Subcutaneous abdominal adipose tissue (tissue), 5 donors: ENCODE measurements at regions not wholly inside any gene's neighbourhood (a gene's known extent, or its start where the extent isn't known, plus 50 kb on each side); places are given as distances from the start of the nearest gene placed in this dataset.

ENCODE experiments used
- H3K27ac ChIP-seq: one replicate; pipeline ENCODE4 v1.7.0; 2013; ENCODE audit warnings: low read depth, mild to moderate bottlenecking, inconsistent platforms, low read length, moderate library complexity
- H3K27me3 ChIP-seq, 5 donors: one replicate each; pipeline ENCODE4 v1.7.0; 2013; ENCODE audit warnings: low read length in 5 of 5, inconsistent platforms in 1 of 5; ENCODE audit not compliant: control insufficient read depth in 5 of 5, insufficient read depth in 4 of 5
- H3K36me3 ChIP-seq, 5 donors: one replicate each; pipeline ENCODE4 v1.7.0; 2013; ENCODE audit warnings: low read length in 5 of 5; ENCODE audit not compliant: control insufficient read depth in 5 of 5, insufficient read depth in 5 of 5
- H3K4me1 ChIP-seq, 5 donors: one replicate each; pipeline ENCODE4 v1.7.0; 2013; ENCODE audit warnings: low read length in 5 of 5, mild to moderate bottlenecking in 3 of 5, moderate library complexity in 1 of 5; ENCODE audit not compliant: control insufficient read depth in 5 of 5, insufficient read depth in 5 of 5
- H3K4me3 ChIP-seq, 5 donors: one replicate each; pipeline ENCODE4 v1.7.0; 2013; ENCODE audit warnings: low read length in 5 of 5, low read depth in 1 of 5
- H3K9ac ChIP-seq, 5 donors: one replicate each; pipeline ENCODE4 v1.7.0; 2013; ENCODE audit warnings: low read length in 5 of 5, mild to moderate bottlenecking in 4 of 5, moderate library complexity in 3 of 5
- H3K9me3 ChIP-seq, 5 donors: one replicate each; pipeline ENCODE4 v1.7.0; 2013; ENCODE audit warnings: low read length in 5 of 5; ENCODE audit not compliant: control insufficient read depth in 5 of 5
- donor health status: healthy.
- donor health status: healthy.
- donor health status: healthy.
- donor health status: healthy.
- donor health status: healthy.

DNA sequence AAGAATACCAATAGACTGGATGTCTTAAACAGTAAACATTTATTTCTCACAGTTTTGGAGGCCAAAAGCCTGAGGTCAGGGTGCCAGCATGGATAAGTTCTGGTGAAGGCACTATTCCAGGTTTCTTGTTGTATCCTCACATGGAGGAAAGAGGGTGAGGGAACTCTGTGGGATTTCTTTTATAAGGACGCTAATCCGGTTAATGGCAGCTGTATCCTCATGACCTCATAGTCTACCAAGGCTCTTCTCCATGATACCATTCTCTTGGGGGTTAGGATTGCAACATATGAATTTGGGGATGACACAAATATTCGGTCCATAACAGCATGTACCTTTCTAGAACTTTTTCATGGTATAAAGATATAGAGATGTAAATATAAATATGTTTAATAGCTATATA is 412.0 kb downstream of the LMO7 start:
- H3K4me1 ChIP-seq = no peaks in the 10 kb centered on the region
- H3K4me3 ChIP-seq = no peak overlapping the region
- no peak overlapping the region for H3K9ac ChIP-seq
- H3K36me3 ChIP-seq = no peaks in the 10 kb centered on the region
- no peak overlapping the region for H3K27ac ChIP-seq
- no peaks in the 10 kb centered on the region for H3K27me3 ChIP-seq
- no peaks in the 10 kb centered on the region for H3K9me3 ChIP-seq

DNA sequence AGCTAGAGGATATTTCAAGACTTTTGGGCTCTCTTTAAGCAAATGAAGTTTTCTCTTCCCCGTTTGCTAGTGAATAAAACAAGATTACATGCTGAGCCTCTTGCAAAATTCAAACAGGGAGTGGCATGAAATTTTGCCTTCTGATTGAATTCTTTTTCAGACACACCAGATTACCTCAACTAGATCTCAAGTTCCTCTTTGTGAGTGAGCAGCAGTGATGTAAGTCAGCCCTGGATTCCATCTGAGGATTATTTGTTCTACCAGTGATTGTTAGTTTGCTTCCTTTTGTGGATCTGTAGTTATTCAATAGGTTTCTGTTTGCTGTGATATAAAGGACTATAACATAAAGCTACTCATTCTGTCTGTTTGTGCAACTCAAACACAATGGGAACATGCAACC is 407.7 kb downstream of the LMO7 start:
- Histone ChIP-seq H3K9me3 (no peaks in the 10 kb centered on the region), H3K4me1 (no peaks in the 10 kb centered on the region), H3K36me3 (no peaks in the 10 kb centered on the region), H3K27me3 (no peaks in the 10 kb centered on the region), H3K4me3 (no peak overlapping the region), H3K27ac (no peak overlapping the region), H3K9ac (no peak overlapping the region)

DNA sequence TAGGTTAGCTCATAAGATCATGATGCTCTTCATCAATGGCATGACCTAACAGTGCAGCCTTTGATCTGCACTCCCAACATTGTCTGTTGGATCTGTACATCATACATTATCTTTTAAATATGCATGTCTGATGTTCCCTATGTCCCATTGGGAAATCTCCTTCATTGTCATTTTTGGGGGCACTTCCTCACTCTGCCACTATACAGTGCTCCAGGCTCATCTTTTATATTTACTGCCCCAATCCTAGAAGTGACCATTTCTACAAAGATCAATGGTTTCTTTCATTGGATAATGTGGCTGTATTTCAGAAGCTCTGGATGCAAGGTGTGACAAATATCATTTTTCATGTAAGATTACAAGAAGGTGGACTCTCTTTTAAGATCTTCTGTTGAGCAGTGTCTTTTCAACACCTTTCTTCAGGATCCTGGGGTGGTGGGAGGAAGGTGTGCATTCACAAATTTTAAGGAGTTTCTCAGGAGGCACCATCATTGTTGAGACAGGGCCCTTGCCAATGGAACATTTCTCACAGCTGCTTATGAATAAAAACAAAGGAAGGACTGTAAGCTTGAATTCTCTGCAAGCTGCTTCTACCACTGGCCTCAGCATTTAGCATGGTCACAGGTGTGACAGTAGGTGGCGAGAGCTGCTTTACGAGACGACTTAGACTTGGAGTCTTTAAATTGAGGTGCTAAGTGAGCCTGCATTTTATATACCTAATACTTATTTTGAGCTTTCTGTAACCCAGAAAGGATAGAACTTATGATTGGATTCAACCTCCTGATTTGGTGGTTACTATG is 403.0 kb downstream of the LMO7 start:
- Histone ChIP-seq H3K4me3 (no peak overlapping the region), H3K36me3 (no peaks in the 10 kb centered on the region), H3K4me1 (no peaks in the 10 kb centered on the region), H3K27me3 (no peaks in the 10 kb centered on the region), H3K9me3 (no peaks in the 10 kb centered on the region), H3K27ac (no peak overlapping the region), H3K9ac (no peak overlapping the region)

DNA sequence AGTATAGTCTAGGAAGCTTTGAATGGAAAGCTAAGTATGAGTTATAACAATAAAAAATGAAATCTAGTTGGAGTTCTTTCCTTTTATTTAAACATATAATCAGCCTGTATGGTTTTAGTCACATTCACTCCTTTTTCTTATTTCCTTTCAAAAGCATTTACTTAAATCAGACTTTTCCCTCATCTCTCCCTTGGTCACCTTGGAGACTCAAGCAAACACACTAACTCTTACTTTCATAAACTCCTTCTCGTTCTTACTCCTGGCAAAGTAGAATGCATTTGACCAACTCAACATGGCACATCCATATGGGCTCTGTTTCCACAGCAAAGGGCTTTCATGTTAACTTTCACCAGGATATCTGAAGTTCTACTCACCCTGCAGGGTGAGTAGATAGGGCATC is 400.0 kb downstream of the LMO7 start:
- Histone ChIP-seq H3K9me3 (no peaks in the 10 kb centered on the region), H3K9ac (no peak overlapping the region), H3K36me3 (no peaks in the 10 kb centered on the region), H3K4me3 (no peak overlapping the region), H3K4me1 (no peaks in the 10 kb centered on the region), H3K27ac (no peak overlapping the region), H3K27me3 (no peaks in the 10 kb centered on the region)

DNA sequence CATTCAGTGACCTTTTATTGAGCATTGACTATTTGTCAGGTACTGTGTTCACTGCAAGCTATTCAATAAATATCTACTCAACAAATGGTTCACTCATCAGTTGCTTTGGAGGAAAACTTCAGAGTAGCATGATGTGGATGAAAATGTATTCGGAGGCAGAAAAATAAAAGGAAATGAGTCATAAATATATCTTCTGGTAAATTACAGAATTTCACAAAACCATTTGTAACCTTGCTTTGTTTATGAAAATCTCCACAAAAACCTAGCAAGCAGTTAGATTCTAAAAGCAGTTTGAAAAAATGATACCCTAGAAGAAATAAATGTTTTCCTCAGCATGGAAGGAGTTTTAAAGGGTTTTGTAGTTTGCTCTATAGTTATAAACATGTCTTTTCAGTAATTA is 399.6 kb downstream of the LMO7 start:
- no peak overlapping the region for H3K9ac ChIP-seq
- no peak overlapping the region for H3K4me3 ChIP-seq
- no peaks in the 10 kb centered on the region for H3K36me3 ChIP-seq
- no peaks in the 10 kb centered on the region for H3K4me1 ChIP-seq
- no peaks in the 10 kb centered on the region for H3K9me3 ChIP-seq
- no peak overlapping the region for H3K27ac ChIP-seq
- no peaks in the 10 kb centered on the region for H3K27me3 ChIP-seq

DNA sequence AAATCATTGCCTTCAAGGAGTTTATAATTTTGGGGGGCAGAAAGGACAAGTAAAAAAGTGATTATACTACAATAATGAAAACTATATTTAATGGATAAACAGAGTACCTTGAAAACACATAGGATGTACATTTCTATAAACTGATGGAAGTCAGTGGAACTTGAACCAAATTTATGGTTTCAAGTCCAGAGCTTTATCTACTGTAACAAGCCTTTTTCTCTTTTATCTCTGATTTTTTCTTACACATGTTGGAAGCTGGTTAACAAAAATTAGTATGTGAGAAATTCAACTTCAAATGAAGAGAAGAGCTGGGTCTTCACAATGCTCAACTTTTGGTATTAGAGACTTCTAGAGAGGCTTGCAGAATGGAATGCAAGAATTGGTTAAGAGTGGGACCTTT is 393.6 kb downstream of the LMO7 start:
- H3K9ac ChIP-seq = no peak overlapping the region
- no peaks in the 10 kb centered on the region for H3K4me1 ChIP-seq
- no peaks in the 10 kb centered on the region for H3K9me3 ChIP-seq
- H3K36me3 ChIP-seq = no peaks in the 10 kb centered on the region
- no peaks in the 10 kb centered on the region for H3K27me3 ChIP-seq
- no peak overlapping the region for H3K27ac ChIP-seq
- H3K4me3 ChIP-seq = no peak overlapping the region

DNA sequence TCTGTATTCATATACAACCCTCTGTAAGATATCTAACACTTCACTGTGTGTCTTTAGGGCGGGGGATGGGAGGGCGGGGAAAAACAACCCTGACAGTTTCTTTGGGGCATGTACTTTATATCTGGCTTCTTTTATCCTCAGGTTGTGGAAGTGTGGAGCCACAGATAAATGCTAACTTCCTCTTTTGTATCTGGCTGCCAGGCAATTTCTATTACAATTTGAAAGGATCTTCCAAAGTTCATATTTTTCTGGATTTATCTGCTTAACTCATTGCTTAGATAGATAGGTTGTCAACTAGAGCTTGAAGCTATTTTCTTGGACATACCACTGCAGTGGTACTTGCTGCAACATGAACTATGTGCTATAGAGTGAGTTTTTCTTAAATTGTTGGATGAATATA is 393.0 kb downstream of the LMO7 start:
- H3K9me3 ChIP-seq = peaks cover 0 to 2% (median under 1%) of the 10 kb centered on the region in 5 donors
- H3K9ac ChIP-seq = no peak overlapping the region
- H3K27ac ChIP-seq = no peak overlapping the region
- no peak overlapping the region for H3K4me3 ChIP-seq
- no peaks in the 10 kb centered on the region for H3K36me3 ChIP-seq
- no peaks in the 10 kb centered on the region for H3K27me3 ChIP-seq
- H3K4me1 ChIP-seq = no peaks in the 10 kb centered on the region

DNA sequence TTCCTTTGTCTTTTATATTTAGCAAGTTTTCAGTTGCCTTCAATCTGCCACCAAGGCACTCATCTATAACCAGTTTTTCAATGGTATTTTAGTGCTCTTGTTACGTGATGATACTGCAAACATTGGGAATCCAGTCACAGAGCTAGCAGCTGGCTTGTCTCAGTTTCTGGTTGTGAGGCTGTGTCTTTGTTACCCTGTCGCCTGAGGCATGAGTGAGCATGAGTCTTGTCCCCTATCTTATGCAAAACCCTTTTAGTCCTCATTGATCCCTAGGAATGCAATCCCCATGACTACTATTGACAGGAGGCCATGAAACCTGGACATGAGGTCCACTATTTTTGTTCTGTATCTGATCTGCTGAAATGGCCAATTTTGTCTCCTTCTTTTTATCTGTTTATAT is 391.0 kb downstream of the LMO7 start:
- no peaks in the 10 kb centered on the region for H3K27me3 ChIP-seq
- H3K9ac ChIP-seq = no peak overlapping the region
- no peak overlapping the region for H3K27ac ChIP-seq
- no peaks in the 10 kb centered on the region for H3K4me1 ChIP-seq
- H3K9me3 ChIP-seq = peaks cover 0 to 6% (median 4%) of the 10 kb centered on the region in 5 donors
- H3K4me3 ChIP-seq = no peak overlapping the region
- no peaks in the 10 kb centered on the region for H3K36me3 ChIP-seq

DNA sequence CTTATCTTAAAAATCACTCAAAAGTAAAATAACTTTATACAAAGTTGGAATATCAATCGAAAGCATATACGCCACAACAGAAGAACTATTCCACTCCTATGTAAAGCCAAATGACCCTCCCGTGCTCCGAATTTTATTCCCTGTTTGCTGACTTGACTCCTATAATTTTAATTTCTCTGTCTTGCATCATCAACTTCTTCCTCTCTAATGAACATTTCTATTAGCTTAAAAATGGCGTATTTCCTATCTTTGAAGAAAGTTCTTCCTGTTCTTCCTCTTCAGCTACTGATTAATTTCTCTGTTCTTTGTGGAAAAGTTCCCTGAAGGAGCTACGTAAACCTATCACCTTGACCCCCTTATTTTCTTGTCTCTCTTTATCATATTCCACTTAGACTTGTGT is 389.3 kb downstream of the LMO7 start:
- no peak overlapping the region for H3K4me3 ChIP-seq
- H3K9me3 ChIP-seq = peaks cover 0 to 6% (median 4%) of the 10 kb centered on the region in 5 donors
- no peak overlapping the region for H3K9ac ChIP-seq
- H3K4me1 ChIP-seq = no peaks in the 10 kb centered on the region
- H3K27ac ChIP-seq = no peak overlapping the region
- H3K27me3 ChIP-seq = no peaks in the 10 kb centered on the region
- no peaks in the 10 kb centered on the region for H3K36me3 ChIP-seq

DNA sequence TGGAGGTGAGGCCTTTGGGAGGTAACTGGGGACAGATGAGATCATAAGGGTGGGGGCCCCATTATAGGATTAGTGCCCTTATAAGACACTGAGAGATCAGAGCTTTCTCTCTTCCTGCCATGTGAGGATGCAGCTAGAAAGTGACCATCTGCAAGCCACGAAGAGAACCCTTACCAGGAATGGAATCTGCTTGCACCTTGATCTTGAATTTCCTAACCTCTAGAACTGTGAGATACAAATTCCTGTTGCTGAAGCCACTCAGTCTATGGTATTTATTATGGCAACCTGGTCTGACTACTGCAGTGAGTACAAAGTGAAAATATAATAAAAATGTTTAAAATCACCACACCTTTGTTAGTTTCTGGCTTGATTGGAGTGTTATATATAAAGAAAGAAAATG is 388.0 kb downstream of the LMO7 start:
- Histone ChIP-seq H3K27me3 (no peaks in the 10 kb centered on the region), H3K9ac (no peak overlapping the region), H3K4me3 (no peak overlapping the region), H3K36me3 (no peaks in the 10 kb centered on the region), H3K9me3 (peaks cover 0 to 6% (median 4%) of the 10 kb centered on the region in 5 donors), H3K4me1 (no peaks in the 10 kb centered on the region), H3K27ac (no peak overlapping the region)
